ENCODE measurements at regions not wholly inside any gene's neighbourhood (a gene's known extent, or its start where the extent isn't known, plus 50 kb on each side); places are given as distances from the start of the nearest gene placed in this dataset.

DNA sequence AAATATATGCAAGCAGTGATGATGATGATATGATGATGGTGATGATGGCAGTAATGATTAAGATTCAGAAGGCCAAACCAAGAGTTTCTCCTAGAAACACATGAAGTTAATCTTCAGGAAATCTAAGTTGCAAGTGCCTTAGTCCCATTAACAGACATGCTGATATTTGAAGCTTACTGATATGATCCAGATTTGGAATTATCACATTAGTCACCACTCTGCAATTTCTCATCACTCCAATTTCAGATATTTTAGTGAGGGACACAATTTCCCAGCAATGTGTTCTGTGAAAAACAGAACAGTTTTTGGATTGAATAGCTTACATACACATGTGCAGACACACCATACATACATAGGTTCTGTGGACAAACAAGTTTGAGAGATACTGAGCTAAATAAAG, 411.4 kb upstream of the FAT3 start:
- DNase-seq, result no peak
- Mint-ChIP-seq H3K27me3 (ENCODE audit: low read depth, poor library complexity) (peaks cover 3% of the 10 kb centered on the region), H3K4me1 (no peaks in the 10 kb centered on the region), H3K27ac (no peak overlapping the region), H3K36me3 (ENCODE audit: low read depth) (no peaks in the 10 kb centered on the region), H3K9me3 (peaks cover 6% of the 10 kb centered on the region), H3K4me3 (no peak overlapping the region)
- TF ChIP-seq, protein P1, sequence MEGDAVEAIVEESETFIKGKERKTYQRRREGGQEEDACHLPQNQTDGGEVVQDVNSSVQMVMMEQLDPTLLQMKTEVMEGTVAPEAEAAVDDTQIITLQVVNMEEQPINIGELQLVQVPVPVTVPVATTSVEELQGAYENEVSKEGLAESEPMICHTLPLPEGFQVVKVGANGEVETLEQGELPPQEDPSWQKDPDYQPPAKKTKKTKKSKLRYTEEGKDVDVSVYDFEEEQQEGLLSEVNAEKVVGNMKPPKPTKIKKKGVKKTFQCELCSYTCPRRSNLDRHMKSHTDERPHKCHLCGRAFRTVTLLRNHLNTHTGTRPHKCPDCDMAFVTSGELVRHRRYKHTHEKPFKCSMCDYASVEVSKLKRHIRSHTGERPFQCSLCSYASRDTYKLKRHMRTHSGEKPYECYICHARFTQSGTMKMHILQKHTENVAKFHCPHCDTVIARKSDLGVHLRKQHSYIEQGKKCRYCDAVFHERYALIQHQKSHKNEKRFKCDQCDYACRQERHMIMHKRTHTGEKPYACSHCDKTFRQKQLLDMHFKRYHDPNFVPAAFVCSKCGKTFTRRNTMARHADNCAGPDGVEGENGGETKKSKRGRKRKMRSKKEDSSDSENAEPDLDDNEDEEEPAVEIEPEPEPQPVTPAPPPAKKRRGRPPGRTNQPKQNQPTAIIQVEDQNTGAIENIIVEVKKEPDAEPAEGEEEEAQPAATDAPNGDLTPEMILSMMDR (IDR thresholded peaks at IDR 0.05), result no peak

DNA sequence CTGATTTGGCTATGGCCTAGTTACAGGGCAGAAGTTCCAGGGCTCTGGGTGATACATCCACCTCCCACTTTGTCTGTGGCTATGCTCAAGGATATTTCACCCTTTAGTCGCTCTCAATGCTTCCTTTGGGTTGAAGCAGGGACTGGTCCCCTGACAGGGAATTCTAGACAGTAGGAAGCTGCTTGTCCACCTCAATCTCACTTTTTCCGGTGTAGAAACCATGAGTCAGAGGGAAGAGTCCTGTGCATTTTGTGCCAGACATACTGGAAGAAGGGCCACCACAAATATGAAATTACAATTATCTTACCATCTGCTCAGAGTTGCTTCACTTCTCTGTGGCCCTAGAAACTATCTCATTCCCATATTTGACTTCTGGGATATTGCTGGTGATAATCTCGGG, 413.7 kb upstream of the FAT3 start:
- Mint-ChIP-seq H3K4me1 (no peaks in the 10 kb centered on the region), H3K4me3 (no peak overlapping the region), H3K36me3 (ENCODE audit: low read depth) (no peaks in the 10 kb centered on the region), H3K27me3 (ENCODE audit: low read depth, poor library complexity) (peaks cover 3% of the 10 kb centered on the region), H3K27ac (no peak overlapping the region), H3K9me3 (peaks cover 11% of the 10 kb centered on the region)
- TF ChIP-seq, protein P1 (IDR thresholded peaks at IDR 0.05), result no peak
- no peak for DNase-seq

- TF ChIP-seq, protein P1 (IDR thresholded peaks at IDR 0.05), result no peak
- Mint-ChIP-seq H3K9me3 (peaks cover 11% of the 10 kb centered on the region), H3K27ac (no peak overlapping the region), H3K36me3 (ENCODE audit: low read depth) (no peaks in the 10 kb centered on the region), H3K27me3 (ENCODE audit: low read depth, poor library complexity) (peaks cover 7% of the 10 kb centered on the region), H3K4me3 (no peak overlapping the region), H3K4me1 (peaks cover 20% of the 10 kb centered on the region)
- DNase-seq, result no peak
These were observed 419.3 kb upstream of the FAT3 start for GRCh38 chr11:91805293-91805692.

GRCh38 chr11:91804042-91804441, 420.6 kb upstream of the FAT3 start:
- H3K27ac Mint-ChIP-seq, result no peak overlapping the region
- TF ChIP-seq, protein P1 (IDR thresholded peaks at IDR 0.05), result no peak
- no peak overlapping the region for H3K4me3 Mint-ChIP-seq
- peaks cover 9% of the 10 kb centered on the region for H3K9me3 Mint-ChIP-seq
- peaks cover 20% of the 10 kb centered on the region for H3K4me1 Mint-ChIP-seq
- no peaks in the 10 kb centered on the region for H3K36me3 Mint-ChIP-seq (ENCODE audit: low read depth)
- no peak for DNase-seq
- H3K27me3 Mint-ChIP-seq (ENCODE audit: low read depth, poor library complexity), result peaks cover 12% of the 10 kb centered on the region

GRCh38 chr11:91802475-91802874, 422.1 kb upstream of the FAT3 start:
- TF ChIP-seq, protein P1 (IDR thresholded peaks at IDR 0.05), result no peak
- Mint-ChIP-seq H3K27me3 (ENCODE audit: low read depth, poor library complexity) (peaks cover 9% of the 10 kb centered on the region), H3K9me3 (peaks cover 8% of the 10 kb centered on the region), H3K36me3 (ENCODE audit: low read depth) (no peaks in the 10 kb centered on the region), H3K27ac (no peak overlapping the region), H3K4me3 (no peak overlapping the region), H3K4me1 (peaks cover 20% of the 10 kb centered on the region)
- DNase-seq, result no peak

GRCh38 chr11:91800208-91800914, 424.3 kb upstream of the FAT3 start:
- Mint-ChIP-seq H3K4me1 (peaks cover 22% of the 10 kb centered on the region), H3K9me3 (peaks cover 3% of the 10 kb centered on the region), H3K27me3 (ENCODE audit: low read depth, poor library complexity) (peaks cover 9% of the 10 kb centered on the region), H3K4me3 (no peak overlapping the region), H3K27ac (no peak overlapping the region), H3K36me3 (ENCODE audit: low read depth) (no peaks in the 10 kb centered on the region)
- no peak for DNase-seq
- TF ChIP-seq, protein P1 (IDR thresholded peaks at IDR 0.05), result no peak

All from nephron progenitor cell (in vitro differentiated cells).